ENCODE measurements at regions not wholly inside any gene's neighbourhood (a gene's known extent, or its start where the extent isn't known, plus 50 kb on each side); places are given as distances from the start of the nearest gene placed in this dataset.

- TF ChIP-seq CTCF (conservative IDR thresholded peaks at IDR 0.05; ENCODE audit: low read depth, low read length) (no peak), EZH2 (IDR thresholded peaks at IDR 0.05; ENCODE audit: borderline replicate concordance, low read depth, low read length, poor library complexity, severe bottlenecking) (no peak)
Observed at GRCh38 chr7:91780521-91780920, 100.0 kb downstream of the MTERF1 start.

Data from A673 (cell line).